ENCODE measurements at regions not wholly inside any gene's neighbourhood (a gene's known extent, or its start where the extent isn't known, plus 50 kb on each side); places are given as distances from the start of the nearest gene placed in this dataset.

- H3K9me3 Mint-ChIP-seq: peaks cover 3% of the 10 kb centered on the region
- no peaks in the 10 kb centered on the region for H3K36me3 Mint-ChIP-seq (ENCODE audit: insufficient read depth)
- no peak overlapping the region for H3K4me3 Mint-ChIP-seq
- no peaks in the 10 kb centered on the region for H3K4me1 Mint-ChIP-seq (ENCODE audit: low read depth)
- DNase-seq (no peak), ATAC-seq (no peak)
- H3K27me3 Mint-ChIP-seq (ENCODE audit: low read depth): peaks cover 8% of the 10 kb centered on the region
Observed at GRCh38 chr19:30927705-30928104, 421.5 kb downstream of the TSHZ3 start.

GRCh38 chr19:30924670-30925069, 424.6 kb downstream of the TSHZ3 start:
- H3K4me1 Mint-ChIP-seq (ENCODE audit: low read depth): no peaks in the 10 kb centered on the region
- H3K36me3 Mint-ChIP-seq (ENCODE audit: insufficient read depth): no peaks in the 10 kb centered on the region

GRCh38 chr19:30924069-30924636, 425.1 kb downstream of the TSHZ3 start:
- H3K36me3 Mint-ChIP-seq (ENCODE audit: insufficient read depth): no peaks in the 10 kb centered on the region
- H3K4me3 Mint-ChIP-seq: no peak overlapping the region
- H3K27me3 Mint-ChIP-seq (ENCODE audit: low read depth): peaks cover 8% of the 10 kb centered on the region
- no peak for ATAC-seq
- H3K4me1 Mint-ChIP-seq (ENCODE audit: low read depth): no peaks in the 10 kb centered on the region
- peaks cover 2% of the 10 kb centered on the region for H3K9me3 Mint-ChIP-seq
- DNase-seq: no peak

More at GRCh38 chr19:30924670-30925069, 424.6 kb downstream of the TSHZ3 start:
- no peak for ATAC-seq
- Mint-ChIP-seq H3K9me3 (peaks cover 3% of the 10 kb centered on the region), H3K4me3 (no peak overlapping the region), H3K27me3 (ENCODE audit: low read depth) (peaks cover 6% of the 10 kb centered on the region)
- DNase-seq: no peak

- Mint-ChIP-seq H3K4me1 (ENCODE audit: low read depth) (no peaks in the 10 kb centered on the region), H3K4me3 (no peak overlapping the region), H3K27me3 (ENCODE audit: low read depth) (peaks cover 10% of the 10 kb centered on the region), H3K36me3 (ENCODE audit: insufficient read depth) (no peaks in the 10 kb centered on the region), H3K9me3 (no peaks in the 10 kb centered on the region)
- no peak for DNase-seq
- no peak for ATAC-seq
Observed at GRCh38 chr19:30923621-30924020, 425.6 kb downstream of the TSHZ3 start.

- Mint-ChIP-seq H3K9me3 (no peaks in the 10 kb centered on the region), H3K27me3 (ENCODE audit: low read depth) (peaks cover 10% of the 10 kb centered on the region), H3K36me3 (ENCODE audit: insufficient read depth) (no peaks in the 10 kb centered on the region), H3K4me1 (ENCODE audit: low read depth) (no peaks in the 10 kb centered on the region), H3K4me3 (no peak overlapping the region)
- DNase-seq (no peak), ATAC-seq (no peak)
Observed at GRCh38 chr19:30923096-30923495, 426.1 kb downstream of the TSHZ3 start.

- Mint-ChIP-seq H3K27me3 (ENCODE audit: low read depth) (peaks cover 8% of the 10 kb centered on the region), H3K4me1 (ENCODE audit: low read depth) (no peaks in the 10 kb centered on the region), H3K36me3 (ENCODE audit: insufficient read depth) (no peaks in the 10 kb centered on the region), H3K9me3 (no peaks in the 10 kb centered on the region), H3K4me3 (no peak overlapping the region)
- ATAC-seq: no peak
- DNase-seq: no peak
Observed at GRCh38 chr19:30920222-30920621, 429.0 kb downstream of the TSHZ3 start.

DNA sequence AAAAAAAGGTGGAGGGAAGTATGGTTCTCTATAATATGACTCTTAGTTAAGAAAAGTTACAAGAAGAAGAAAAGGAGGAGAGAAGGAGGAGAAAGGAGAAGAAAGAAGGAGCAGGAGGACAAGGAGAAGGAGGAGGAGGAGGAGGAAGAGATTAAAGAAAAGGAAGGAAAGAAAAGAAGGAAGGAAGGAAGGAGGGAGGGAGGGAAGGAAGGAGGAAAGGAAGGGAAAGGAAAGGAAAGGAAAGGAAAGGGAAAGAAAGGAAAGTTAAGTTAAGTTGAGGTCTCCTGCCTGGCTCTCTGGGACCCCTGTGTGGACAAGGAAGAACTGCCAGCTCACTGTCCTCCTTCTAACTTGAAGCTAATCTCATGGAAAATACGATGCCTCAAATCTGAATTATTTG, 429.5 kb downstream of the TSHZ3 start:
- ATAC-seq (no peak), DNase-seq (no peak)
- Mint-ChIP-seq H3K9me3 (no peaks in the 10 kb centered on the region), H3K4me3 (no peak overlapping the region), H3K4me1 (ENCODE audit: low read depth) (no peaks in the 10 kb centered on the region), H3K36me3 (ENCODE audit: insufficient read depth) (no peaks in the 10 kb centered on the region), H3K27me3 (ENCODE audit: low read depth) (peaks cover 8% of the 10 kb centered on the region)

DNA sequence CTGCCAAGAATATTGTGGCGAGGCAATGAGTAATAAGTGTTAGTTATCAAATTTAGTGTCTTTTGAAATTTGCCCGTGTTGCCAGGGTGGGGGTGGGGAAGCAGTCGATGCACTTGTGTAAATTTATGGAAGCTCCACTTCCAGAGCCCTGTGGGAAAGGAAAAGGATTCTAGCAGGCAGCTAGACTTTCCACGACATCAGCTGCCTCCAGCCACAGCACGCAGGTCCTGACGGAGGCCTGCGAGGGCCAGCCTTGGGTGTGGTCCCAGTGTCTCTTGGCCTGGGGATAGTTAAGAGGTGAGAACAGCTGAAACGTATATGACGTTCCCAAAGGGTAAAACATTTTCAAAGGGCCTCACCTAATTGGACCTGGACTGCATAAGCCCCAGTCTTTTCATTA, 433.0 kb downstream of the TSHZ3 start:
- Mint-ChIP-seq H3K9me3 (no peaks in the 10 kb centered on the region), H3K36me3 (ENCODE audit: insufficient read depth) (no peaks in the 10 kb centered on the region), H3K4me1 (ENCODE audit: low read depth) (no peaks in the 10 kb centered on the region), H3K4me3 (no peak overlapping the region), H3K27me3 (ENCODE audit: low read depth) (peaks cover 10% of the 10 kb centered on the region)
- DNase-seq (no peak), ATAC-seq (no peak)

- Mint-ChIP-seq H3K4me3 (no peak overlapping the region), H3K9me3 (no peaks in the 10 kb centered on the region), H3K27me3 (ENCODE audit: low read depth) (peaks cover 2% of the 10 kb centered on the region), H3K36me3 (ENCODE audit: insufficient read depth) (no peaks in the 10 kb centered on the region), H3K4me1 (ENCODE audit: low read depth) (no peaks in the 10 kb centered on the region)
- ATAC-seq (no peak), DNase-seq (no peak)
Observed at GRCh38 chr19:30911491-30911890, 437.7 kb downstream of the TSHZ3 start.

DNA sequence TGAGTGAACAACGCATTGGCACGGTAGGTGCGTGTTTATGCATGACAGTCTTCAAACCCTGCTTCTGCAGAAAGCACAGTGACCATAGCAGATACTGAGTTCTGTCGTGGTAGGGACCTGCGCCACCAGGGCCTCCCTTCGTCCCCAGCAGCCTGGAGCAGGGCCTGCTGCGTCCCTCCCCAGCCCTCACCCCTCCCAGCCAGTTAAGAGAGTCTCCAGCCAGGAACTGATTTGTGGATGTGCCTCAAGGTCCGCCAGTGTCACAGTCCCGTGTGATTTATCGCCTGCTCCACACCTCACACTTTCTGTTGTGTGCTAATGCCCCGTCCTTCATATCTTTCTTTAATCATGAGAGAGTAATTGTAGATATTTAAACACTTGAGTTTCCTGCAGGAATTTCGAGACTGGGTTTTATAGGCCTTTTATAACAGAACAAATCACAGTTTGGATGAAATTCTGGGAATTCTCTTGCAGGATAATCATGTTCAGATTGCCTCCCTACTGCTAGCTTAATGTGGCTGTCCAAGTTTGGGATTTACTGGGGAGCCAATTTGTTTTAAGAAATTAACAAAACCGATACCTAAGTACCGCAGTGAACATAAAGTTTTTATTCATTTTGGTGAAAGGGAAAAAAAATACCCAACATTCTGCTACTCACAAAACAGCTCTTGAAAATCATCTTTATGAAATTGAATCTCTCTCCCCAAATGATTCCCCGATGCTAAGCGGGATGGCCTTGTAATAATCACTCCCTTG, 438.6 kb downstream of the TSHZ3 start:
- no peaks in the 10 kb centered on the region for H3K9me3 Mint-ChIP-seq
- no peak overlapping the region for H3K4me3 Mint-ChIP-seq
- H3K27me3 Mint-ChIP-seq (ENCODE audit: low read depth): peaks cover 2% of the 10 kb centered on the region
- H3K36me3 Mint-ChIP-seq (ENCODE audit: insufficient read depth): no peaks in the 10 kb centered on the region
- DNase-seq (no peak), ATAC-seq (no peak)
- no peaks in the 10 kb centered on the region for H3K4me1 Mint-ChIP-seq (ENCODE audit: low read depth)

DNA sequence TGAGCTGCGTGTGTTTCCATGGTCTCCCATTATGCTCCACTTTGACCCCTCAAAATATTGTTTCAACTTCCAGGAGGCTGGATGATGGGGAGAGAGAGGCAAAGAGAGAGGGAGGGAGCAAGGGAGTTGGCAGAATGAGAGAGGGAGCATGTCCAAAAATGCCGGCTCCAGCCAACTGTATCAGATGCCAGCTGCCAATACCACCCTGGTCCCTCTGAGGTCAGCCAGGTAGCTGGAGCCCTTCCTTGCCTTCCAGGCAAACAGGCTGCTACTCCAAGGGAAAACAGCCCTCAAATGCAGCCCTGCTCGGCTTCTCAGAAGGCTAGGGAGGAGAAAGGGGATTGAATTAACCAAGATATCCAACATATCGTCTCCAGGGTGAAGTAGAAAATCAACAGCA, 440.0 kb downstream of the TSHZ3 start:
- peaks cover 2% of the 10 kb centered on the region for H3K27me3 Mint-ChIP-seq (ENCODE audit: low read depth)
- H3K36me3 Mint-ChIP-seq (ENCODE audit: insufficient read depth): no peaks in the 10 kb centered on the region
- no peaks in the 10 kb centered on the region for H3K4me1 Mint-ChIP-seq (ENCODE audit: low read depth)
- ATAC-seq (no peak), DNase-seq (no peak)
- H3K4me3 Mint-ChIP-seq: no peak overlapping the region
- no peaks in the 10 kb centered on the region for H3K9me3 Mint-ChIP-seq

DNA sequence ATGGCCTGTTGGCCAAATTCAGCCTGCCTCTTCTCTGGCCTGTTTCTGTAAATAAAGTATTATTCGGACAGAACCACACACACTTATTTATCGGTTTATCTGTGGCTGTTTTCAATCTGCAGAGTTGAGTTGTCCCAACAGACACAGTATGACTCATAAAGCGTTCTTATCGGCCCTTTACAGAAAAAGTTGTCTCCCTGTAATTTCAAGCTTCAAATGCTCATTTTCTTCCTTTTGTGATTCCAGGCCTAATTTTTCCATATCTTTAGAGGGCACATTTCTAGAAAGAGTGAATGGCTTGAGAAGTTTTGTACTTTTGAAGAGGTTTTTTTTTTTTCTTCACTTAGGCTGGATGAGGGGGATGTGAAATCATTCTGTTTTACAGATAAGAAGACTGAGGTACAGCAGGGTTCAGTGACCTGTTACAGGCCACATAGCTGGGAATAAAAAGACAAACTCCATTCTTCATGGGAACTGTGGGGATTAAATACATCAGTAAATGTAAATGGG, 440.9 kb downstream of the TSHZ3 start:
- no peaks in the 10 kb centered on the region for H3K36me3 Mint-ChIP-seq (ENCODE audit: insufficient read depth)
- ATAC-seq: no peak
- H3K27me3 Mint-ChIP-seq (ENCODE audit: low read depth): peaks cover 2% of the 10 kb centered on the region
- no peak overlapping the region for H3K4me3 Mint-ChIP-seq
- H3K4me1 Mint-ChIP-seq (ENCODE audit: low read depth): no peaks in the 10 kb centered on the region
- no peak for DNase-seq
- no peaks in the 10 kb centered on the region for H3K9me3 Mint-ChIP-seq

GRCh38 chr19:30906871-30907270, 442.4 kb downstream of the TSHZ3 start:
- Mint-ChIP-seq H3K27me3 (ENCODE audit: low read depth) (peaks cover 2% of the 10 kb centered on the region), H3K4me1 (ENCODE audit: low read depth) (no peaks in the 10 kb centered on the region), H3K9me3 (no peaks in the 10 kb centered on the region), H3K36me3 (ENCODE audit: insufficient read depth) (no peaks in the 10 kb centered on the region), H3K4me3 (no peak overlapping the region)
- no peak for ATAC-seq
- DNase-seq: no peak

GRCh38 chr19:30900051-30900450, 449.2 kb downstream of the TSHZ3 start:
- Mint-ChIP-seq H3K9me3 (no peaks in the 10 kb centered on the region), H3K4me1 (ENCODE audit: low read depth) (no peaks in the 10 kb centered on the region), H3K27me3 (ENCODE audit: low read depth) (no peaks in the 10 kb centered on the region), H3K4me3 (no peak overlapping the region), H3K36me3 (ENCODE audit: insufficient read depth) (no peaks in the 10 kb centered on the region)
- no peak for ATAC-seq
- DNase-seq: no peak

- no peak for ATAC-seq
- H3K9me3 Mint-ChIP-seq: no peaks in the 10 kb centered on the region
- H3K4me1 Mint-ChIP-seq (ENCODE audit: low read depth): no peaks in the 10 kb centered on the region
- no peaks in the 10 kb centered on the region for H3K36me3 Mint-ChIP-seq (ENCODE audit: insufficient read depth)
- no peak for DNase-seq
- H3K27me3 Mint-ChIP-seq (ENCODE audit: low read depth): no peaks in the 10 kb centered on the region
- no peak overlapping the region for H3K4me3 Mint-ChIP-seq
Observed at GRCh38 chr19:30898353-30899103, 450.7 kb downstream of the TSHZ3 start.

Data from activated T-cell treated with anti-CD3 and anti-CD28 coated beads, Interleukin-2, amount 50 U/mL, for 4 hours (primary cell).